ENCODE measurements at regions not wholly inside any gene's neighbourhood (a gene's known extent, or its start where the extent isn't known, plus 50 kb on each side); places are given as distances from the start of the nearest gene placed in this dataset.
"Not testable (repeated sequence)": the region's sequence is repeated elsewhere in the genome, so short reads cannot be mapped to it uniquely, and the experiment has no call there.

DNA sequence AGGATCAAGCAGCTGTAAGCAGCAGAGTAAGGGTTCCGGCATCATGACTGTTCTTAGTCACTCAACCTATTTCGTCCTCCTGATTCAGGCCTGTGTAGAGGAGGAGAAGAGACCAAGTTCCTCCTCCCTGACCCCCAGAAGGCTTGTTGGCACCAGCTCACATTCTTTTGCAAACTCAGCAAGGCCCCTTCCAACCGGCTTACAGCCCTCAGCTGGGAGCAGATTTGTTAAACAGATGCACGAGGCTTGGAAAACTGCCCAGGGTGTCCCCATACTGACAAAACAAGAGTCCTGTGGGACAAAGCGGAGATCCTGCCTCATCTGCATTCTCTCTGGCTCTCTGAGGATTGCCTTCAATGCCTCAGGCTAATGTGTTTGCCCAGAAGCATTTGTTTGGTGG is 113.2 kb upstream of the SOX21 start:
- DNase-seq (ENCODE audit: low spot score) (no peak), ATAC-seq (no peak)
- Mint-ChIP-seq H3K4me1 (ENCODE audit: low read depth in 2 of 2) (no peaks in the 10 kb centered on the region), H3K27ac (no peak overlapping the region), H3K27me3 (peaks cover 0 to 8% of the 10 kb centered on the region in 2 donors), H3K4me3 (no peak overlapping the region), H3K9me3 (peaks cover 4% of the 10 kb centered on the region), H3K36me3 (no peaks in the 10 kb centered on the region)

DNA sequence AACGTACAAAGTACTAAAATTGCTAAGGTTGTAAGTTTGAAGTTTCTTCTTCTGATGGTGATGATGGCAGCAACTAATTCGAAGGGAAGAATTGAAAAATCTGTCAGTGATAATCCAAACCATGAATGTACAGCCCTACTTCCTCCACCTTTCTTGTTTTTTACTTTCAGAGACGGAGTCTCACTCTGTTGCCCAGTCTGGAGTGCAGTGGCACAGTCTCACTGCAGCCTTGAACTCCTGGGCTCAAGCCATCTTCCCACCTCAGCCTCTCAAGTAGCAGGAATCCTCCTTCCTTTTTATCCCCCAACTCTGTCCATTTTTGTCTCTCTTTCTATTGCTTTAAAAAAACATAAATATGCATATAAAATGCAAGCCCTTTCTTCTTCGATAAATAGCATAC is 112.3 kb upstream of the SOX21 start:
- Mint-ChIP-seq H3K4me1 (ENCODE audit: low read depth in 2 of 2) (no peaks in the 10 kb centered on the region), H3K36me3 (no peaks in the 10 kb centered on the region), H3K4me3 (no peak overlapping the region), H3K27ac (no peak overlapping the region), H3K27me3 (peaks cover 0 to 8% of the 10 kb centered on the region in 2 donors), H3K9me3 (peaks cover 4% of the 10 kb centered on the region)
- ATAC-seq: no peak
- DNase-seq (ENCODE audit: low spot score): no peak

- Mint-ChIP-seq H3K4me3 (no peak overlapping the region), H3K36me3 (no peaks in the 10 kb centered on the region), H3K27me3 (peaks cover 0 to 8% of the 10 kb centered on the region in 2 donors), H3K4me1 (ENCODE audit: low read depth in 2 of 2) (no peaks in the 10 kb centered on the region), H3K9me3 (peaks cover 4% of the 10 kb centered on the region), H3K27ac (no peak overlapping the region)
- no peak for ATAC-seq
- DNase-seq (ENCODE audit: low spot score): no peak
Observed at GRCh38 chr13:94822356-94822755, 110.0 kb upstream of the SOX21 start.

- no peaks in the 10 kb centered on the region for H3K9me3 Mint-ChIP-seq
- ATAC-seq (no peak), DNase-seq (ENCODE audit: low spot score) (no peak)
- H3K27ac Mint-ChIP-seq: no peak overlapping the region
- H3K4me3 Mint-ChIP-seq: no peak overlapping the region
- H3K36me3 Mint-ChIP-seq: no peaks in the 10 kb centered on the region
- no peaks in the 10 kb centered on the region for H3K4me1 Mint-ChIP-seq (ENCODE audit: low read depth in 2 of 2)
- H3K27me3 Mint-ChIP-seq: peaks cover 0 to 3% of the 10 kb centered on the region in 2 donors
Observed at GRCh38 chr13:94816256-94816655, 103.9 kb upstream of the SOX21 start.

GRCh38 chr13:94813920-94814475 is 101.7 kb upstream of the SOX21 start:
- ATAC-seq (no peak), DNase-seq (ENCODE audit: low spot score) (no peak)
- H3K4me1 Mint-ChIP-seq (ENCODE audit: low read depth in 2 of 2): no peaks in the 10 kb centered on the region
- peaks cover 0 to 3% of the 10 kb centered on the region in 2 donors for H3K27me3 Mint-ChIP-seq
- no peak overlapping the region for H3K27ac Mint-ChIP-seq
- no peak overlapping the region for H3K4me3 Mint-ChIP-seq
- H3K36me3 Mint-ChIP-seq: no peaks in the 10 kb centered on the region
- no peaks in the 10 kb centered on the region for H3K9me3 Mint-ChIP-seq

DNA sequence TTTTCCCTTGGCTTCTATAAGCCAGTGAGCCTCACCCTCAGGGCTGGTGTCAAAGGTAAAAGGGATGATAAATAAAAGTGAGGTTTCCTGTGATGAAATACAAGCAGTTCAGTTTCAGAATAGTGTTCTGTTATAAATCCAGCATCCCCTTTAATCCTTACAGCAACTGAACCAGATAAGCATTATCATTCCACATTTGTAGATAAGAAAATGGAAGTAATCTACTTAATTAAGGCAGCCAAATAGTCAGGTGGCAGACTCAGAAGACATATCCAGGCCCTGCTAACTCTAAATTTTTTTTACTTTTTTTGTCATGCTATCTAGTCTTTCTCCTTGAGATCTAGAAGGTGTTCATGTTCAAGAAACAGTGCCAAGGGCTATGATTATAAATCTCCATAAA is 99.4 kb upstream of the SOX21 start:
- Mint-ChIP-seq H3K27me3 (peaks cover 0 to 3% of the 10 kb centered on the region in 2 donors), H3K36me3 (no peaks in the 10 kb centered on the region), H3K9me3 (no peaks in the 10 kb centered on the region), H3K27ac (no peak overlapping the region), H3K4me3 (no peak overlapping the region), H3K4me1 (ENCODE audit: low read depth in 2 of 2) (no peaks in the 10 kb centered on the region)
- no peak for ATAC-seq
- DNase-seq (ENCODE audit: low spot score): no peak

GRCh38 chr13:94800423-94800822 is 88.1 kb upstream of the SOX21 start:
- ATAC-seq (no peak), DNase-seq (ENCODE audit: low spot score) (no peak)
- H3K27ac Mint-ChIP-seq: no peak overlapping the region
- peaks cover 4% of the 10 kb centered on the region for H3K9me3 Mint-ChIP-seq
- no peaks in the 10 kb centered on the region for H3K36me3 Mint-ChIP-seq
- H3K4me1 Mint-ChIP-seq (ENCODE audit: low read depth in 2 of 2): no peaks in the 10 kb centered on the region
- no peaks in the 10 kb centered on the region for H3K27me3 Mint-ChIP-seq
- H3K4me3 Mint-ChIP-seq: no peak overlapping the region

DNA sequence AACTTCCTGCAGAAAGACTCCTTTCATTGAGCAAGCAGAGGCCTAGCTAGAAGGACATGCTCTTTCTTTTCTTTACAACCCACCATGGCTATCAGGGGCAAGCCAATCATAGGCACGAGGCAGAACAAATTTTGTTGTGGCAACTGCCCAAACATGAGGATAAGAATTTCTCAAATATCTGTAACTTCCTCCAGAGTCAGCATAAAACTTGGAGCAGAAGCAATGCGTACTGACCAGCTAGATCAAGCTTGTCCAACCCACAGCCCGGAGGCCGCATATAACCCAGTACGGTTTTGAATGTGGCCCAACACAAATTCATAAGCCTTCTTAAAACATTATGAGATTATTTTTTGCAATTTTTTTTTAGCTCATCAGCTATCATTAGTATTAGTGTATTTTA is 87.0 kb upstream of the SOX21 start:
- H3K4me3 Mint-ChIP-seq: no peak overlapping the region

DNA sequence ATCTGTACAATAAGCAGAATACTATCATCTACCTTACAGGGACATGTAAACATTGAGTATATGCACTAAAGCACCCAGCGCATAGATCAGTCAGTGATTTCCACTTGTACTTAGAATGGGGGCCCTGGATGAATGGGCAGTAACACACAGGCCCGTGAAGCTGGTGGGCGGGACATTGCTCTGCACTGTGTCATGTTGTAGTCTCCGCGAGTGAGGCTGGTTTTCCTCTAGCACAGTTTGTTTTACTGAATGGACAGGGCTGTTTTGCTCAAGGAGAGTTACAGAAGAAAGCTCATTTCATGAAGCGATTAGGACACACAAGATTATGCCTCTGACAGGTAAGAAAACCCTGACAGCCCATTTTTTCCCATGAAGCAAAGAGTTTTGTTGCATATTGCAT is 86.4 kb upstream of the SOX21 start:
- Mint-ChIP-seq H3K4me3 (no peak overlapping the region), H3K27me3 (no peaks in the 10 kb centered on the region), H3K9me3 (peaks cover 1% of the 10 kb centered on the region), H3K27ac (no peak overlapping the region), H3K36me3 (no peaks in the 10 kb centered on the region), H3K4me1 (ENCODE audit: low read depth in 2 of 2) (no peaks in the 10 kb centered on the region)
- ATAC-seq (no peak), DNase-seq (ENCODE audit: low spot score) (no peak)

More for the DNA sequence above, 87.0 kb upstream of the SOX21 start:
- no peaks in the 10 kb centered on the region for H3K27me3 Mint-ChIP-seq
- H3K9me3 Mint-ChIP-seq: peaks cover 4% of the 10 kb centered on the region
- H3K4me1 Mint-ChIP-seq (ENCODE audit: low read depth in 2 of 2): no peaks in the 10 kb centered on the region
- DNase-seq (ENCODE audit: low spot score): no peak
- ATAC-seq: no peak
- H3K27ac Mint-ChIP-seq: no peak overlapping the region
- H3K36me3 Mint-ChIP-seq: no peaks in the 10 kb centered on the region

DNA sequence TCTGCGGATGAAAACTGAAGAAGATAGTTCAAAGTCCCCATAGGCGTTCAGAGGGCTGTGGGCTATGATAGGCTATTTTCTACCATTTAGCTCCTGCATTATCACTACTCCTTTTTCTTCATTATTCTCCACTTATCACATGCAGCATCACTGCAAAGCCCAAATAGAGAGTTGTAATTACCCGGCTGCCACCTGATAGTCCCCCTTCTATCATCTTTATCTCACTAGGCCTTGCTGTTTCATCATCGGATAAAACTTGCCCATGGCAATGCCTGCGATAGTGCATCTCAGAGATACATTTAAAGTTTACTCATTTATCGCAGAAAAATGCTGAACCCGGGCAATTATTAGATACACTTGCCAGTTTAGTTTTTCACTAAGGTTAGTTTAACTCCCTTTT is 82.9 kb upstream of the SOX21 start:
- no peak for ATAC-seq
- H3K36me3 Mint-ChIP-seq: no peaks in the 10 kb centered on the region
- DNase-seq (ENCODE audit: low spot score): no peak
- peaks cover 4% of the 10 kb centered on the region for H3K9me3 Mint-ChIP-seq
- H3K4me1 Mint-ChIP-seq (ENCODE audit: low read depth in 2 of 2): no peaks in the 10 kb centered on the region
- H3K4me3 Mint-ChIP-seq: no peak overlapping the region
- no peaks in the 10 kb centered on the region for H3K27me3 Mint-ChIP-seq
- H3K27ac Mint-ChIP-seq: no peak overlapping the region

- DNase-seq (ENCODE audit: low spot score); H3K36me3 Mint-ChIP-seq; ATAC-seq; H3K4me1 Mint-ChIP-seq (ENCODE audit: low read depth in 2 of 2); H3K4me3 Mint-ChIP-seq; H3K27ac Mint-ChIP-seq; H3K9me3 Mint-ChIP-seq: not testable (repeated sequence)
- H3K27me3 Mint-ChIP-seq: peaks cover 0 to 11% of the 10 kb centered on the region in 2 donors
Observed at GRCh38 chr13:94786246-94786645, 73.9 kb upstream of the SOX21 start.

DNA sequence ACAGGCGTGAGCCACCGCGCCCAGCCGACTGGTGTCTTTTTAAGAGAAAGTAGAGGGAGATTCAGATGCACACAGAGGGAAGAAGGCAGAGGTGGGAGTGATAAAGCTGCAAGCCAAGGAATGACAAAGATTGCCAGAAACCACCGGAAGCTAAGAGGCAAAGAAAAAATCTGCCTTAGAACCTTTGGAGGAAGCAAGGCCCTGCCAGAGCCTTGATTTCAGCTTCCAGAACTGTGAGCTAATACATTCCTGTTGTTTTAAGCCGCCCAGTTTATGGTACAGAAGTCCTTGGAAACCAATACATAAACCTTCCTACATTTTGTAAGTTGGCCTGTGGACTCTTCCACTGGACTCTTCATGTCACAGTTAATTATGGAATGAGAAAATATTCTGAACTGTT is 71.7 kb upstream of the SOX21 start:
- H3K36me3 Mint-ChIP-seq: no peaks in the 10 kb centered on the region
- H3K9me3 Mint-ChIP-seq: peaks cover 9% of the 10 kb centered on the region
- no peaks in the 10 kb centered on the region for H3K4me1 Mint-ChIP-seq (ENCODE audit: low read depth in 2 of 2)
- no peak overlapping the region for H3K27ac Mint-ChIP-seq
- H3K27me3 Mint-ChIP-seq: peaks cover 0 to 11% of the 10 kb centered on the region in 2 donors
- ATAC-seq: no peak
- DNase-seq (ENCODE audit: low spot score): no peak
- no peak overlapping the region for H3K4me3 Mint-ChIP-seq

DNA sequence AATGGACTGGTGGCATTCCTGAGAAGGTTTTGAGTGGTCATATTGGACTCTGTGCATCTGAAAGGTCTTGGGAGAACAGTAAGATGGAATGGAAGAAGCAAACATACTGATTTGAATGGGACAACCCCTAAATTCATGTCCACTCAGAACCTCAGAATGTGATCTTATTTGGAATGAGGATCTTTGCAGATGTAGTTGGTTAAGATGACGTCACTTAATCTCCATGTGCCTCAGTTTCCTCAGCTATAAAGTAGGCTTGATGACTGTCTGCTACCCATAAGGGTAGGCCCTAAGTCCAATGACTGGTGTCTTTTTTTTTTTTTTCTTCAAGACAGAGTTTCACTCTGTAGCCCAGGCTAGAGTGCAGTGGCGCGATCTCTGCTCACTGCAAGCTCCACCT is 71.1 kb upstream of the SOX21 start:
- DNase-seq (ENCODE audit: low spot score) (no peak), ATAC-seq (no peak)
- H3K27ac Mint-ChIP-seq: no peak overlapping the region
- no peaks in the 10 kb centered on the region for H3K36me3 Mint-ChIP-seq
- H3K27me3 Mint-ChIP-seq: peaks cover 0 to 8% of the 10 kb centered on the region in 2 donors
- H3K4me3 Mint-ChIP-seq: no peak overlapping the region
- peaks cover 9% of the 10 kb centered on the region for H3K9me3 Mint-ChIP-seq
- no peaks in the 10 kb centered on the region for H3K4me1 Mint-ChIP-seq (ENCODE audit: low read depth in 2 of 2)

DNA sequence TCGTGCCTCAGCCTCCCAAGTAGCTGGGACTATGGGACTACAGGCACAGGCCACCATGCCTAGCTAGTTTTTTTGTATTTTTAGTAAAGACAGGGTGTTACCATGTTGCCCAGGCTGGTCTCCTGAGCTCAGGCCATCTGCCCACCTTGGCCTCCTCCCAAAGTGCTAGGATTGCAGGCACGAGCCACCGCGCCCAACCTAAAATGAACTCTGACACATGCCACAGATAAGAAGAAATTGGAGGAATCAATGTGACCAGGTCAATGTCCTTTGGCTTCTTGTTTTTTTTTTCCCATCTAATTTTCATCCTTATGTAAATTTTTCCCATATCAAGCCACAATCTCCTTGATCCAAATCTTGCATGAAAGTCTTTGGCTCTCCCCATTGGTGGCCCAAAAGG is 68.1 kb upstream of the SOX21 start:
- Mint-ChIP-seq H3K4me1 (ENCODE audit: low read depth in 2 of 2) (no peaks in the 10 kb centered on the region), H3K27me3 (no peaks in the 10 kb centered on the region), H3K9me3 (no peaks in the 10 kb centered on the region), H3K36me3 (no peaks in the 10 kb centered on the region), H3K27ac (no peak overlapping the region), H3K4me3 (no peak overlapping the region)
- DNase-seq (ENCODE audit: low spot score): no peak
- ATAC-seq: no peak

GRCh38 chr13:94778986-94779385 is 66.6 kb upstream of the SOX21 start:
- H3K27ac Mint-ChIP-seq: no peak overlapping the region
- no peak for DNase-seq (ENCODE audit: low spot score)
- no peak overlapping the region for H3K4me3 Mint-ChIP-seq
- no peaks in the 10 kb centered on the region for H3K9me3 Mint-ChIP-seq
- H3K27me3 Mint-ChIP-seq: no peaks in the 10 kb centered on the region
- no peaks in the 10 kb centered on the region for H3K4me1 Mint-ChIP-seq (ENCODE audit: low read depth in 2 of 2)
- ATAC-seq: no peak
- no peaks in the 10 kb centered on the region for H3K36me3 Mint-ChIP-seq
